ENCODE measurements at regions not wholly inside any gene's neighbourhood (a gene's known extent, or its start where the extent isn't known, plus 50 kb on each side); places are given as distances from the start of the nearest gene placed in this dataset.

- no peak for TF ChIP-seq POLR2A (IDR thresholded peaks at IDR 0.05)
- TF ChIP-seq CTCF (IDR thresholded peaks at IDR 0.05) = no peak
Measured at GRCh38 chr13:103730407-103730806, 664.2 kb upstream of the SLC10A2 start.

Measured in thyroid gland (tissue), 4 donors.